Liver (tissue), 3 donors: ENCODE measurements at regions not wholly inside any gene's neighbourhood (a gene's known extent, or its start where the extent isn't known, plus 50 kb on each side); places are given as distances from the start of the nearest gene placed in this dataset.

Experiments used
- GABPA ChIP-seq, 2 donors: IDR thresholded peaks in 1 of 2; conservative IDR thresholded peaks in 1 of 2; 2 replicates each; pipeline ENCODE4 v1.6.1; 2016; ENCODE audit warnings: antibody characterized with exemption in 2 of 2, mild to moderate bottlenecking in 1 of 2, moderate library complexity in 1 of 2
- SP1 ChIP-seq: IDR thresholded peaks from 2 replicates; pipeline ENCODE4 v1.6.1; 2018; ENCODE audit warnings: antibody characterized with exemption, mild to moderate bottlenecking
- YY1 ChIP-seq: IDR thresholded peaks from 2 replicates; pipeline ENCODE4 v1.6.1; 2016; ENCODE audit warnings: antibody characterized with exemption, mild to moderate bottlenecking
- TF ChIP-seq, protein P1 (sequence below): fragments of 150-350 bp; IDR thresholded peaks from 2 replicates; pipeline ENCODE4 v1.5.1; 2017; ENCODE audit warnings: improper control_type of control experiment, low read depth, low read length; ENCODE audit not compliant: missing input control
- TF ChIP-seq, protein P2 (sequence below): IDR thresholded peaks from 2 replicates; pipeline ENCODE4 v1.6.1; 2016; ENCODE audit warnings: antibody characterized with exemption
- donor health status: healthy.
- donor health status: healthy.

- TF ChIP-seq, protein P1, sequence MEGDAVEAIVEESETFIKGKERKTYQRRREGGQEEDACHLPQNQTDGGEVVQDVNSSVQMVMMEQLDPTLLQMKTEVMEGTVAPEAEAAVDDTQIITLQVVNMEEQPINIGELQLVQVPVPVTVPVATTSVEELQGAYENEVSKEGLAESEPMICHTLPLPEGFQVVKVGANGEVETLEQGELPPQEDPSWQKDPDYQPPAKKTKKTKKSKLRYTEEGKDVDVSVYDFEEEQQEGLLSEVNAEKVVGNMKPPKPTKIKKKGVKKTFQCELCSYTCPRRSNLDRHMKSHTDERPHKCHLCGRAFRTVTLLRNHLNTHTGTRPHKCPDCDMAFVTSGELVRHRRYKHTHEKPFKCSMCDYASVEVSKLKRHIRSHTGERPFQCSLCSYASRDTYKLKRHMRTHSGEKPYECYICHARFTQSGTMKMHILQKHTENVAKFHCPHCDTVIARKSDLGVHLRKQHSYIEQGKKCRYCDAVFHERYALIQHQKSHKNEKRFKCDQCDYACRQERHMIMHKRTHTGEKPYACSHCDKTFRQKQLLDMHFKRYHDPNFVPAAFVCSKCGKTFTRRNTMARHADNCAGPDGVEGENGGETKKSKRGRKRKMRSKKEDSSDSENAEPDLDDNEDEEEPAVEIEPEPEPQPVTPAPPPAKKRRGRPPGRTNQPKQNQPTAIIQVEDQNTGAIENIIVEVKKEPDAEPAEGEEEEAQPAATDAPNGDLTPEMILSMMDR = no peak
- TF ChIP-seq, protein P2, sequence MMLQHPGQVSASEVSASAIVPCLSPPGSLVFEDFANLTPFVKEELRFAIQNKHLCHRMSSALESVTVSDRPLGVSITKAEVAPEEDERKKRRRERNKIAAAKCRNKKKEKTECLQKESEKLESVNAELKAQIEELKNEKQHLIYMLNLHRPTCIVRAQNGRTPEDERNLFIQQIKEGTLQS = no peak
- TF ChIP-seq GABPA (IDR thresholded peaks at IDR 0.05 in 1 of 2, conservative IDR thresholded peaks at IDR 0.05 in 1 of 2) = no peak
- no peak for TF ChIP-seq SP1
- TF ChIP-seq YY1 = no peak
Observed at GRCh38 chr18:25729072-25729471, 361.3 kb downstream of the SS18 start.
